H1 (cell line): ENCODE measurements at regions not wholly inside any gene's neighbourhood (a gene's known extent, or its start where the extent isn't known, plus 50 kb on each side); places are given as distances from the start of the nearest gene placed in this dataset.

Experiments
- E2F6 ChIP-seq: IDR thresholded peaks from 2 replicates; pipeline ENCODE4 v1.6.1; 2012; ENCODE audit warnings: inconsistent platforms
- FOSL1 ChIP-seq: IDR thresholded peaks from 2 replicates; pipeline ENCODE4 v1.6.1; 2011; ENCODE audit warnings: mild to moderate bottlenecking, low read depth, low read length, moderate library complexity; ENCODE audit not compliant: insufficient read depth
- KDM4A ChIP-seq: IDR thresholded peaks from one replicate; pipeline ENCODE4 v1.7.1; 2012; ENCODE audit warnings: low read depth, mild to moderate bottlenecking, moderate library complexity, low read length, inconsistent platforms; ENCODE audit not compliant: severe bottlenecking
- NRF1 ChIP-seq: IDR thresholded peaks from 2 replicates; pipeline ENCODE4 v1.6.1; 2011; ENCODE audit warnings: mild to moderate bottlenecking, low read depth, low read length, improper control_type of control experiment
- POU5F1 ChIP-seq: IDR thresholded peaks from 2 replicates; pipeline ENCODE4 v1.6.1; 2011; ENCODE audit warnings: low read depth, mild to moderate bottlenecking, low read length, moderate library complexity
- RNF2 ChIP-seq: fragments of 200-900, 300-1000 bp; sonication (generic); IDR thresholded peaks from 2 replicates; pipeline ENCODE4 v1.7.1; 2016; ENCODE audit warnings: borderline replicate concordance, low read depth, mild to moderate bottlenecking, antibody characterized with exemption, low read length; ENCODE audit not compliant: poor library complexity, severe bottlenecking; ENCODE audit errors: missing control alignments
- SP1 ChIP-seq: IDR thresholded peaks from 2 replicates; pipeline ENCODE4 v1.6.1; 2011; ENCODE audit warnings: low read depth, low read length
- TBP ChIP-seq: IDR thresholded peaks from 2 replicates; pipeline ENCODE4 v1.6.1; 2011; ENCODE audit warnings: low read depth, low read length, improper control_type of control experiment
- TF ChIP-seq, protein P1 (sequence below): fragments of 300-600 bp; sonication (generic); IDR thresholded peaks from 2 replicates; pipeline ENCODE4 v1.7.1; 2012; ENCODE audit warnings: low read length, moderate library complexity, mild to moderate bottlenecking, inconsistent platforms; ENCODE audit not compliant: insufficient replicate concordance

GRCh38 chr4:134546279-134546678 is 344.7 kb upstream of the PABPC4L start (continued):
- TF ChIP-seq, protein P1, sequence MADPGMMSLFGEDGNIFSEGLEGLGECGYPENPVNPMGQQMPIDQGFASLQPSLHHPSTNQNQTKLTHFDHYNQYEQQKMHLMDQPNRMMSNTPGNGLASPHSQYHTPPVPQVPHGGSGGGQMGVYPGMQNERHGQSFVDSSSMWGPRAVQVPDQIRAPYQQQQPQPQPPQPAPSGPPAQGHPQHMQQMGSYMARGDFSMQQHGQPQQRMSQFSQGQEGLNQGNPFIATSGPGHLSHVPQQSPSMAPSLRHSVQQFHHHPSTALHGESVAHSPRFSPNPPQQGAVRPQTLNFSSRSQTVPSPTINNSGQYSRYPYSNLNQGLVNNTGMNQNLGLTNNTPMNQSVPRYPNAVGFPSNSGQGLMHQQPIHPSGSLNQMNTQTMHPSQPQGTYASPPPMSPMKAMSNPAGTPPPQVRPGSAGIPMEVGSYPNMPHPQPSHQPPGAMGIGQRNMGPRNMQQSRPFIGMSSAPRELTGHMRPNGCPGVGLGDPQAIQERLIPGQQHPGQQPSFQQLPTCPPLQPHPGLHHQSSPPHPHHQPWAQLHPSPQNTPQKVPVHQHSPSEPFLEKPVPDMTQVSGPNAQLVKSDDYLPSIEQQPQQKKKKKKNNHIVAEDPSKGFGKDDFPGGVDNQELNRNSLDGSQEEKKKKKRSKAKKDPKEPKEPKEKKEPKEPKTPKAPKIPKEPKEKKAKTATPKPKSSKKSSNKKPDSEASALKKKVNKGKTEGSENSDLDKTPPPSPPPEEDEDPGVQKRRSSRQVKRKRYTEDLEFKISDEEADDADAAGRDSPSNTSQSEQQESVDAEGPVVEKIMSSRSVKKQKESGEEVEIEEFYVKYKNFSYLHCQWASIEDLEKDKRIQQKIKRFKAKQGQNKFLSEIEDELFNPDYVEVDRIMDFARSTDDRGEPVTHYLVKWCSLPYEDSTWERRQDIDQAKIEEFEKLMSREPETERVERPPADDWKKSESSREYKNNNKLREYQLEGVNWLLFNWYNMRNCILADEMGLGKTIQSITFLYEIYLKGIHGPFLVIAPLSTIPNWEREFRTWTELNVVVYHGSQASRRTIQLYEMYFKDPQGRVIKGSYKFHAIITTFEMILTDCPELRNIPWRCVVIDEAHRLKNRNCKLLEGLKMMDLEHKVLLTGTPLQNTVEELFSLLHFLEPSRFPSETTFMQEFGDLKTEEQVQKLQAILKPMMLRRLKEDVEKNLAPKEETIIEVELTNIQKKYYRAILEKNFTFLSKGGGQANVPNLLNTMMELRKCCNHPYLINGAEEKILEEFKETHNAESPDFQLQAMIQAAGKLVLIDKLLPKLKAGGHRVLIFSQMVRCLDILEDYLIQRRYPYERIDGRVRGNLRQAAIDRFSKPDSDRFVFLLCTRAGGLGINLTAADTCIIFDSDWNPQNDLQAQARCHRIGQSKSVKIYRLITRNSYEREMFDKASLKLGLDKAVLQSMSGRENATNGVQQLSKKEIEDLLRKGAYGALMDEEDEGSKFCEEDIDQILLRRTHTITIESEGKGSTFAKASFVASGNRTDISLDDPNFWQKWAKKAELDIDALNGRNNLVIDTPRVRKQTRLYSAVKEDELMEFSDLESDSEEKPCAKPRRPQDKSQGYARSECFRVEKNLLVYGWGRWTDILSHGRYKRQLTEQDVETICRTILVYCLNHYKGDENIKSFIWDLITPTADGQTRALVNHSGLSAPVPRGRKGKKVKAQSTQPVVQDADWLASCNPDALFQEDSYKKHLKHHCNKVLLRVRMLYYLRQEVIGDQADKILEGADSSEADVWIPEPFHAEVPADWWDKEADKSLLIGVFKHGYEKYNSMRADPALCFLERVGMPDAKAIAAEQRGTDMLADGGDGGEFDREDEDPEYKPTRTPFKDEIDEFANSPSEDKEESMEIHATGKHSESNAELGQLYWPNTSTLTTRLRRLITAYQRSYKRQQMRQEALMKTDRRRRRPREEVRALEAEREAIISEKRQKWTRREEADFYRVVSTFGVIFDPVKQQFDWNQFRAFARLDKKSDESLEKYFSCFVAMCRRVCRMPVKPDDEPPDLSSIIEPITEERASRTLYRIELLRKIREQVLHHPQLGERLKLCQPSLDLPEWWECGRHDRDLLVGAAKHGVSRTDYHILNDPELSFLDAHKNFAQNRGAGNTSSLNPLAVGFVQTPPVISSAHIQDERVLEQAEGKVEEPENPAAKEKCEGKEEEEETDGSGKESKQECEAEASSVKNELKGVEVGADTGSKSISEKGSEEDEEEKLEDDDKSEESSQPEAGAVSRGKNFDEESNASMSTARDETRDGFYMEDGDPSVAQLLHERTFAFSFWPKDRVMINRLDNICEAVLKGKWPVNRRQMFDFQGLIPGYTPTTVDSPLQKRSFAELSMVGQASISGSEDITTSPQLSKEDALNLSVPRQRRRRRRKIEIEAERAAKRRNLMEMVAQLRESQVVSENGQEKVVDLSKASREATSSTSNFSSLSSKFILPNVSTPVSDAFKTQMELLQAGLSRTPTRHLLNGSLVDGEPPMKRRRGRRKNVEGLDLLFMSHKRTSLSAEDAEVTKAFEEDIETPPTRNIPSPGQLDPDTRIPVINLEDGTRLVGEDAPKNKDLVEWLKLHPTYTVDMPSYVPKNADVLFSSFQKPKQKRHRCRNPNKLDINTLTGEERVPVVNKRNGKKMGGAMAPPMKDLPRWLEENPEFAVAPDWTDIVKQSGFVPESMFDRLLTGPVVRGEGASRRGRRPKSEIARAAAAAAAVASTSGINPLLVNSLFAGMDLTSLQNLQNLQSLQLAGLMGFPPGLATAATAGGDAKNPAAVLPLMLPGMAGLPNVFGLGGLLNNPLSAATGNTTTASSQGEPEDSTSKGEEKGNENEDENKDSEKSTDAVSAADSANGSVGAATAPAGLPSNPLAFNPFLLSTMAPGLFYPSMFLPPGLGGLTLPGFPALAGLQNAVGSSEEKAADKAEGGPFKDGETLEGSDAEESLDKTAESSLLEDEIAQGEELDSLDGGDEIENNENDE = no peak
- TF ChIP-seq SP1 (no peak), NRF1 (no peak), FOSL1 (no peak), E2F6 (no peak), KDM4A (no peak), RNF2 (no peak), TBP (no peak), POU5F1 (no peak)
